Uterus (tissue), 2 donors: ENCODE measurements at regions not wholly inside any gene's neighbourhood (a gene's known extent, or its start where the extent isn't known, plus 50 kb on each side); places are given as distances from the start of the nearest gene placed in this dataset.

ENCODE experiments used
- CTCF ChIP-seq, 4 experiments: fragments of 200-600 bp in 2 of 4; fragments of 450-650 bp in 2 of 4; sonication (generic) in 2 of 4; IDR thresholded peaks; one replicate each; pipeline ENCODE4 v1.5.1; 2016 to 2019; ENCODE audit warnings: antibody characterized with exemption in 4 of 4, mild to moderate bottlenecking in 2 of 4, moderate library complexity in 1 of 4
- POLR2A ChIP-seq, 2 donors: fragments of 450-650 bp; IDR thresholded peaks; one replicate each; pipeline ENCODE4 v1.6.1; 2016; ENCODE audit warnings: antibody characterized with exemption in 2 of 2, mild to moderate bottlenecking in 1 of 2, moderate library complexity in 1 of 2

- TF ChIP-seq CTCF (IDR thresholded peaks at IDR 0.05), result no peak
- TF ChIP-seq POLR2A (IDR thresholded peaks at IDR 0.05), result no peak
Observed at GRCh38 chr16:82567175-82567574, 59.6 kb upstream of the CDH13 start.
